PC-9 (cell line): ENCODE measurements at regions not wholly inside any gene's neighbourhood (a gene's known extent, or its start where the extent isn't known, plus 50 kb on each side); places are given as distances from the start of the nearest gene placed in this dataset.

Experiments
- EZH2 ChIP-seq: fragments of 200-600 bp; sonication (generic); IDR thresholded peaks from 2 replicates; pipeline ENCODE4 v1.8.0; 2017; ENCODE audit warnings: antibody characterized with exemption, low read depth
- TF ChIP-seq, protein P1 (sequence below): fragments of 200-600 bp; sonication (generic); conservative IDR thresholded peaks from 2 replicates; pipeline ENCODE4 v1.6.1; 2017; ENCODE audit warnings: mixed run types, antibody characterized with exemption, mild to moderate bottlenecking, moderate library complexity

DNA sequence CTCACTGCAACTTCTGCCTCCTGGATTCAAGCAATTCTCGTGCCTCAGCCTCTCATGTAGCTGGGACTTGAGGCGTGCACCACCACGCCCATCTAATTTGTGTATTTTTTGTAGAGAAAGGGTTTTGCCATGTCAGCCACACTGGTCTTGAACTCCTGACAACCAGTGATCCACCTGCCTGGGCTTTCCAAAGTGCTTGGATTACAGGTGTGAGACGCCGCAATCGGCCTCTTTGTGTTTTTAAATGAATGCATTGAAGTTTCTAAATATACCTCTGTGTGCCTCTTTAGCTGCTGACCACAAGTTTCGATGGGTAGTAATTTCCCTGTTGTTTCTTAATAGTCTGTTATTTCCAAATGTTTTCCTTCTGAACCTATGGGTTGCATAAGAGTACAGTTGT is 765.3 kb upstream of the GRIA3 start:
- TF ChIP-seq, protein P1, sequence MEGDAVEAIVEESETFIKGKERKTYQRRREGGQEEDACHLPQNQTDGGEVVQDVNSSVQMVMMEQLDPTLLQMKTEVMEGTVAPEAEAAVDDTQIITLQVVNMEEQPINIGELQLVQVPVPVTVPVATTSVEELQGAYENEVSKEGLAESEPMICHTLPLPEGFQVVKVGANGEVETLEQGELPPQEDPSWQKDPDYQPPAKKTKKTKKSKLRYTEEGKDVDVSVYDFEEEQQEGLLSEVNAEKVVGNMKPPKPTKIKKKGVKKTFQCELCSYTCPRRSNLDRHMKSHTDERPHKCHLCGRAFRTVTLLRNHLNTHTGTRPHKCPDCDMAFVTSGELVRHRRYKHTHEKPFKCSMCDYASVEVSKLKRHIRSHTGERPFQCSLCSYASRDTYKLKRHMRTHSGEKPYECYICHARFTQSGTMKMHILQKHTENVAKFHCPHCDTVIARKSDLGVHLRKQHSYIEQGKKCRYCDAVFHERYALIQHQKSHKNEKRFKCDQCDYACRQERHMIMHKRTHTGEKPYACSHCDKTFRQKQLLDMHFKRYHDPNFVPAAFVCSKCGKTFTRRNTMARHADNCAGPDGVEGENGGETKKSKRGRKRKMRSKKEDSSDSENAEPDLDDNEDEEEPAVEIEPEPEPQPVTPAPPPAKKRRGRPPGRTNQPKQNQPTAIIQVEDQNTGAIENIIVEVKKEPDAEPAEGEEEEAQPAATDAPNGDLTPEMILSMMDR, result no peak
- TF ChIP-seq EZH2, result no peak
